Left cardiac atrium (tissue), 4 donors: ENCODE measurements at regions not wholly inside any gene's neighbourhood (a gene's known extent, or its start where the extent isn't known, plus 50 kb on each side); places are given as distances from the start of the nearest gene placed in this dataset.
A peak's percentile ranks its signal among the peaks of the same experiment; 100 is the strongest.
"Not testable (repeated sequence)": the region's sequence is repeated elsewhere in the genome, so short reads cannot be mapped to it uniquely, and the experiment has no call there.

Experiments
- ATAC-seq, 2 donors: fragments of 200-7000 bp; cut with Tn5 transposase; one replicate each; pipeline ENCODE4 v1.9.1; 2020; ENCODE audit warnings: mild to moderate bottlenecking in 2 of 2, moderate library complexity in 2 of 2
- DNase-seq: peaks from one replicate; pipeline ENCODE4 v3.0.0-alpha.2; 2020
- intact Hi-C, 2 donors: fragments of 100-400 bp; cut with DNase I; formaldehyde crosslinking; loops; one replicate each; pipeline versions ENCODE4 v1.14.1 to v1.15.1; 2022 to 2023
- donor health status: DM: no; HTN: yes; CAD: no.
- donor health status: DM: no; HTN: yes; CAD: no; lungs with severe emphysema.
- donor health status: DM: yes; HTN: yes; CAD: no.
- donor health status: Dilated cardiomyopathy.

GRCh38 chr14:37864861-37865718 is 269.7 kb downstream of the TTC6 start:
- DNase-seq = no peak
- intact Hi-C loops = no loop called here
- peak in 1 of 2 donors; percentile 72 for ATAC-seq

GRCh38 chr14:37865719-37866549 is 270.5 kb downstream of the TTC6 start:
- DNase-seq (no peak), ATAC-seq (no peak)
- intact Hi-C loops = no loop called here

- no peak for ATAC-seq
- intact Hi-C loops = loop anchor here in 1 of 2 donors (5.0 kb wide), 1 partner anchor 622 kb away; no protein-coding TSS in a partner anchor
These were observed 274.2 kb downstream of the TTC6 start for GRCh38 chr14:37869633-37870032.

GRCh38 chr14:37870170-37870569 is 274.7 kb downstream of the TTC6 start:
- DNase-seq (no peak), ATAC-seq (no peak)
- intact Hi-C loops = loop anchor here in 1 of 2 donors (5.0 kb wide), 1 partner anchor 623 kb away; no protein-coding TSS in a partner anchor

More at GRCh38 chr14:37869633-37870032, 274.2 kb downstream of the TTC6 start:
- DNase-seq = no peak

GRCh38 chr14:37870632-37871346 is 275.4 kb downstream of the TTC6 start:
- intact Hi-C loops = loop anchor here in 1 of 2 donors (5.0 kb wide), 1 partner anchor 623 kb away; no protein-coding TSS in a partner anchor
- ATAC-seq = no peak

GRCh38 chr14:37874065-37874428 is 278.6 kb downstream of the TTC6 start:
- intact Hi-C loops = loop anchor here in 1 of 2 donors (1.0 to 5.0 kb wide), 2 partner anchors 165 to 627 kb away; no protein-coding TSS in a partner anchor
- DNase-seq, ATAC-seq: not testable (repeated sequence)

More at GRCh38 chr14:37870632-37871346, 275.4 kb downstream of the TTC6 start:
- DNase-seq = no peak

GRCh38 chr14:37874429-37875109 is 279.1 kb downstream of the TTC6 start:
- intact Hi-C loops = loop anchor here (1.0 to 5.0 kb wide), 3 partner anchors 162 to 627 kb away; no protein-coding TSS in a partner anchor
- peak; percentile 83 for DNase-seq
- peak; percentile 90 to 92 for ATAC-seq

GRCh38 chr14:37888234-37888633 is 292.8 kb downstream of the TTC6 start:
- no peak for ATAC-seq
- no peak for DNase-seq
- intact Hi-C loops = no loop called here

GRCh38 chr14:37889087-37889486 is 293.7 kb downstream of the TTC6 start:
- ATAC-seq = peak; percentile 64 to 87

GRCh38 chr14:37890095-37890494 is 294.7 kb downstream of the TTC6 start:
- intact Hi-C loops = no loop called here
- ATAC-seq (no peak), DNase-seq (no peak)

More at GRCh38 chr14:37889087-37889486, 293.7 kb downstream of the TTC6 start:
- intact Hi-C loops = no loop called here
- peak; percentile 40 for DNase-seq

- intact Hi-C loops, ATAC-seq, DNase-seq: not testable (repeated sequence)
These were observed 296.1 kb downstream of the TTC6 start for GRCh38 chr14:37891500-37891899.

GRCh38 chr14:37894463-37894862 is 299.0 kb downstream of the TTC6 start:
- ATAC-seq = no peak
- no peak for DNase-seq
- intact Hi-C loops = no loop called here

GRCh38 chr14:37899365-37899764 is 303.9 kb downstream of the TTC6 start:
- intact Hi-C loops = no loop called here
- ATAC-seq (no peak), DNase-seq (no peak)

- ATAC-seq (no peak), DNase-seq (no peak)
- intact Hi-C loops = loop anchor here in 1 of 2 donors (5.0 to 10.0 kb wide), 3 partner anchors 294 to 1112 kb away; no protein-coding TSS in a partner anchor
These were observed 305.1 kb downstream of the TTC6 start for GRCh38 chr14:37900561-37900960.

- DNase-seq (peak; percentile 42), ATAC-seq (peak; percentile 41 to 84)
- intact Hi-C loops = loop anchor here in 1 of 2 donors (5.0 to 10.0 kb wide), 3 partner anchors 293 to 1110 kb away; no protein-coding TSS in a partner anchor
These were observed 305.7 kb upstream of the SSTR1 start for GRCh38 chr14:37901978-37902377.

- ATAC-seq (peak in 1 of 2 donors; percentile 29), DNase-seq (no peak)
- intact Hi-C loops = loop anchor here in 1 of 2 donors (5.0 to 10.0 kb wide), 3 partner anchors 291 to 1109 kb away; no protein-coding TSS in a partner anchor
These were observed 304.1 kb upstream of the SSTR1 start for GRCh38 chr14:37903343-37904191.

GRCh38 chr14:37924622-37925021 is 283.1 kb upstream of the SSTR1 start:
- no peak for ATAC-seq
- no peak for DNase-seq
- intact Hi-C loops = no loop called here
